GM12872 (cell line): ENCODE measurements at regions not wholly inside any gene's neighbourhood (a gene's known extent, or its start where the extent isn't known, plus 50 kb on each side); places are given as distances from the start of the nearest gene placed in this dataset.

Experiments used
- TF ChIP-seq, protein P1 (sequence below): IDR thresholded peaks from 3 replicates; pipeline ENCODE4 v1.5.1; 2011; ENCODE audit warnings: low read depth, mild to moderate bottlenecking, low read length, moderate library complexity; ENCODE audit not compliant: insufficient read depth

DNA sequence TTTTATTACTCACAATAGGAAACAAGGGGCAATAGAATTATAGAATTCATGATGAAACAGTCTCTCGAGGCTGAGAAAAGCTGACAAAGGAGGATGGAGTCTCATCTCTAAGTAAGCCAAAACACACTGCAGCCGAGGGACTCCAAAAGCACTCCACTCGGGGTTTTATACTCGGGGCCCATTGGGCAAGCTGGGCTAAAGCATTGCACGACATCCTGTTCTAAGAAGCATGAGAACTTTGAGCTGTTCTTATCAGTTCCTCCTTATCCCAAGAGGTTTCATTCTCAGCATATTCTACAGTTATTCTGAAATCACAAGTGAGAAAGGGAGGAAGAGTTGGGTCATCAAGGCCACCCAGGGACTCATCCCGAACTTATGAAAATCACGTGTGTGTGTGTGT, 1475.5 kb downstream of the PCDH18 start:
- TF ChIP-seq, protein P1, sequence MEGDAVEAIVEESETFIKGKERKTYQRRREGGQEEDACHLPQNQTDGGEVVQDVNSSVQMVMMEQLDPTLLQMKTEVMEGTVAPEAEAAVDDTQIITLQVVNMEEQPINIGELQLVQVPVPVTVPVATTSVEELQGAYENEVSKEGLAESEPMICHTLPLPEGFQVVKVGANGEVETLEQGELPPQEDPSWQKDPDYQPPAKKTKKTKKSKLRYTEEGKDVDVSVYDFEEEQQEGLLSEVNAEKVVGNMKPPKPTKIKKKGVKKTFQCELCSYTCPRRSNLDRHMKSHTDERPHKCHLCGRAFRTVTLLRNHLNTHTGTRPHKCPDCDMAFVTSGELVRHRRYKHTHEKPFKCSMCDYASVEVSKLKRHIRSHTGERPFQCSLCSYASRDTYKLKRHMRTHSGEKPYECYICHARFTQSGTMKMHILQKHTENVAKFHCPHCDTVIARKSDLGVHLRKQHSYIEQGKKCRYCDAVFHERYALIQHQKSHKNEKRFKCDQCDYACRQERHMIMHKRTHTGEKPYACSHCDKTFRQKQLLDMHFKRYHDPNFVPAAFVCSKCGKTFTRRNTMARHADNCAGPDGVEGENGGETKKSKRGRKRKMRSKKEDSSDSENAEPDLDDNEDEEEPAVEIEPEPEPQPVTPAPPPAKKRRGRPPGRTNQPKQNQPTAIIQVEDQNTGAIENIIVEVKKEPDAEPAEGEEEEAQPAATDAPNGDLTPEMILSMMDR = no peak

GRCh38 chr4:136055360-136055759, 1476.9 kb downstream of the PCDH18 start:
- TF ChIP-seq, protein P1 = no peak

DNA sequence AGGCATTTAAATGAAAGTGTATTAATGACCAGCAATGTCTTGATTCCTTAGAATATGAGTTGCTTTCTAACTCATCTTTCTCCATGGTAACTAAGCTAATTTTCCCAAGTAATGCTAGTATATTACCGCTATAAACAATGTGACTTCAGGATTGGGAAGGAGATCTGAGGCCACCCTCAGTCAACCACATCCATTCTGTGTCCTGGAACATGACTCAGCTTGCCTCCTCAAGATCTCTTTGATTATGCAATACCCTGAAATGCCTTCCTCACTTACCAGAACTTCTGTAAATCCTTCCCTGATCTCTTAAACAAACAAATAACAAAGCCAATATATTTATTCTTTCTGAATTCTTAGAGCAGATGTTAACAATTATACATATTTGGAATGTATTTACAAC, 1495.5 kb downstream of the PCDH18 start:
- TF ChIP-seq, protein P1 = no peak

GRCh38 chr4:136032391-136032790, 1499.9 kb downstream of the PCDH18 start:
- TF ChIP-seq, protein P1 = no peak

DNA sequence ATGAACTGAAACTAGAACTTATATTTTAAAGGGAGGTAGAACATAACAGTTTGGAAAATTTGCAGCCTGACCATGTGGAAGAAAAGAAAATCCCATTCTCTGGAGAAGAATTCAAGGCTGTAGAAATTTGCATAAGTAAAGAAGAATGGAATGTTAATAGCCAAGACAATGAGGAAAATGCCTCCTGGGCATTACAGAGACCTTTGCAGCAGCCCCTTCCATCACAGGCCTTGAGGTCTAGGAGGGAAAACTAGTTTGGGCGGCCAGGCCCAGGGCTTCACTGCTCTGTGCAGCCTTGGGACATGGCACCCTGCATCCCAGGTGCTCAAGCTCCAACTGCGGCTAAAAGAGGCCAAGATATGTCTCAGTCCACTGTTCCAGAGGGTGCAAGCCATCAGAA, 1506.8 kb downstream of the PCDH18 start:
- TF ChIP-seq, protein P1 = no peak

- TF ChIP-seq, protein P1 = no peak
Observed at GRCh38 chr4:136017556-136017955, 1514.7 kb downstream of the PCDH18 start.

DNA sequence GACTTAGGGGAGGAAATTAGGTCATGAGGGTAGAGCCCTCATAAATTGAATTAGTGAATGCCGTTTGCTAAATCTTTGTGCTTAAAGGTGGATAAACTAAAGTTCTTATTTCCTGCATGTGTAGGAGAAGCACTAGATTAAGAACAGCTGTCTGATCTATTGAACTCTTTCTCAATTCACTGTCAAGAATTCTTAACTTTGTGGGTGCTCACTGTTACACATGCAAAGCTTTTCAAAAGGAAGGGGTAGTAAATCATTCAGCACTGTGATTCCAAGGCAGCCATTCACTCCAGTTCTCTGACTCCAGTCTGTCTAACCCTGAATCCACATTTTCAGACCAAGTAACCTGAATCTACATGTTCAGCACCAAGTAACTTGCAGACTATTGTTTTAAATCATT, 1520.1 kb downstream of the PCDH18 start:
- TF ChIP-seq, protein P1 = no peak
